ENCODE measurements at regions not wholly inside any gene's neighbourhood (a gene's known extent, or its start where the extent isn't known, plus 50 kb on each side); places are given as distances from the start of the nearest gene placed in this dataset.

DNA sequence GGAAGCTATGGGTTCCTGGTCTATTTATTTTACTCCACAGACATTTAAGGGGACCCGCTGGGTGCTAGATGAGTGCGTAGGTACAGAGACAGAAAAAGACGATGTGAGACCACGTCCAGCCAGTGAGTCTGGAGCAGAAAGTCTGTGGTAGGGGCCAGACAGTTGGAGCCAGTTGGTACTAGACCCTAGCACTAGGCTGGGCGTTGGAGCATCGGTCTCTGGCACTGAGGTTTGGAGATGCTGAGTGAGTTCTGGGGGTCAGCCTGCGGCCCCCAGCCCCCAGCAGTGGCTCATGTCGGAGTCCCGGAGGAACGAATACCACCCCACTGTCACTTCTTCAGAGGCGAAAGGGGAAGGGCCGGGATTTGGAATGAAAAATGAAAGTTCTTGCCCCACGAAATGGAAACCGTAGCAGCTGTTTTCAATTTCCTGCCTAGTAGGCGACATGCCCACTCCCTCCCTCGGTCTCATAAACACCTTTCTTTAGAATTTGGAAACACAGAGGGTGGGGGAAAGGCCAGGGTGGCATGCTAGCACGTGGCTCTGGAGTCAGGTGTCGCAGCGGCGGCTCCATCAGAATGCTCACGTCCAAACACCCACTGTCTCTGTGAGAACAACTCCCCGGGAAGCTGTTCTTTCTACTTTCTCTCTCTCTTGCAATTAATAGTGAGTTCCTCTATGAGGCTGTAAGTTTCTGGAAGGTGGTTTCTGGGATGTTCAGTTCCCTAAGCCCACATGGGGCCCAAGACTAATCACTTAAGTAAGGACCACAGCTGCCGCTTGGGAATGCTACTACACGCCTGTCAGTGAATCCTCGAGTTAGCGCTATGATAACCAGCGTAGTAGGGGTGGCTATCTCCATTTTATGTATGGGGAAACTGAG lies 96.8 kb downstream of the IRF8 start:
- H3K4me1 ChIP-seq (ENCODE audit: control insufficient read depth in 1 of 2, insufficient read depth in 1 of 2, low read depth in 1 of 2, low read length in 1 of 2): no peaks in the 10 kb centered on the region
- no peak for TF ChIP-seq CTCF (IDR thresholded peaks at IDR 0.05)
- H3K9me3 ChIP-seq: no peaks in the 10 kb centered on the region
- no peak overlapping the region for H3K4me3 ChIP-seq (ENCODE audit: low read depth in 1 of 2, low read length in 1 of 2)
- no peak overlapping the region for H3K27ac ChIP-seq
- H3K36me3 ChIP-seq: no peaks in the 10 kb centered on the region
- peaks cover 21% of the 10 kb centered on the region for H3K27me3 ChIP-seq

- H3K4me3 ChIP-seq (ENCODE audit: low read depth in 1 of 2, low read length in 1 of 2): no peak overlapping the region
- no peak overlapping the region for H3K27ac ChIP-seq
- H3K36me3 ChIP-seq: no peaks in the 10 kb centered on the region
- no peak for TF ChIP-seq CTCF (IDR thresholded peaks at IDR 0.05)
- no peaks in the 10 kb centered on the region for H3K4me1 ChIP-seq (ENCODE audit: control insufficient read depth in 1 of 2, insufficient read depth in 1 of 2, low read depth in 1 of 2, low read length in 1 of 2)
- no peaks in the 10 kb centered on the region for H3K9me3 ChIP-seq
- peaks cover 21% of the 10 kb centered on the region for H3K27me3 ChIP-seq
Observed at GRCh38 chr16:85996843-85997242, 97.9 kb downstream of the IRF8 start.

GRCh38 chr16:85998171-85998867 lies 99.4 kb downstream of the IRF8 start:
- Histone ChIP-seq H3K27me3 (peaks cover 21% of the 10 kb centered on the region), H3K27ac (no peak overlapping the region), H3K4me1 (ENCODE audit: control insufficient read depth in 1 of 2, insufficient read depth in 1 of 2, low read depth in 1 of 2, low read length in 1 of 2) (no peaks in the 10 kb centered on the region), H3K36me3 (no peaks in the 10 kb centered on the region), H3K9me3 (no peaks in the 10 kb centered on the region), H3K4me3 (ENCODE audit: low read depth in 1 of 2, low read length in 1 of 2) (no peak overlapping the region)
- no peak for TF ChIP-seq CTCF (IDR thresholded peaks at IDR 0.05)

DNA sequence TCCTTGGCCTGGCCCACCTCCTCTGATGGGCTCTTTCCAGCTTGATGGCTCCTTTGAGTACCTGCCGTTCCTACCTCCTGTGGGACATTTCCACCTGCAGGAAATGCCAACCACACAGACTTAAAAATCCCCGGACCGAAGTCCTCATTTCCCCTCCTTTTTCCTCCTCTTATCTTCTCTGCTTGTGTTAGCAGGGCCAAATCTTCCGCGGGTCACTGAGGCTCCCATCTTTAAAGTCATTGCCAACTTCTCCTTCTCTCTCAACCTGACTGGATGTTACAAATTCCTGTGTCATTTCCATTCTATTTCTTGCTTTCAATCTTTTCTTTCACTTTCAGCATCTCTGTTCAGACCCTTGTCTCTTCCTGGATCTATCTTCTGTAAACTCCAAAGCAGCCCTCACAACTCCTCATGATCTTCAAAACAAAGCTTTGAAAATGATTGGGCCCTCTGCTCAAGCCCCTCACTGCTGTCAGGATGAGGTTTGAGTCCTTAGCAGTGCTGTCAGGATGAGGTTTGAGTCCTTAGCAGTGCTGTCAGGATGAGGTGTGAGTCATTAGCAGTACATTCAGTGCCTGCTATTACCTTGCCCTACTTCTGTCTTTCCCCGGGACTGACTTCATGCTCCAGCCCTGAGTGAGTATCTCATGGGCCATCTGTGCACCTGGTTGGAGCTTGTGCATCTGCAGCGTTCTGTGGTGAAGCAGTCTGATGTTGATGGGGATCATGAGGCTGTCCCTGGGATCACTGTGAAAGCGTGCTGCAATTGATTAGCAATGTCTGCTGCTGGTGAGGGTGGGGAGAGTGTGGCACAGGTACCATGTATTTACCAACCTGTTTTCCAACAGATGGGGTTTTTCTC lies 100.1 kb downstream of the IRF8 start:
- TF ChIP-seq CTCF (IDR thresholded peaks at IDR 0.05): no peak

GRCh38 chr16:85999778-86000177 lies 100.8 kb downstream of the IRF8 start:
- H3K27me3 ChIP-seq: peaks cover 15% of the 10 kb centered on the region

More for the DNA sequence above, 100.1 kb downstream of the IRF8 start:
- H3K4me3 ChIP-seq (ENCODE audit: low read depth in 1 of 2, low read length in 1 of 2): no peak overlapping the region
- H3K36me3 ChIP-seq: no peaks in the 10 kb centered on the region
- no peaks in the 10 kb centered on the region for H3K4me1 ChIP-seq (ENCODE audit: control insufficient read depth in 1 of 2, insufficient read depth in 1 of 2, low read depth in 1 of 2, low read length in 1 of 2)
- peaks cover 17% of the 10 kb centered on the region for H3K27me3 ChIP-seq
- no peak overlapping the region for H3K27ac ChIP-seq
- no peaks in the 10 kb centered on the region for H3K9me3 ChIP-seq

More at GRCh38 chr16:85999778-86000177, 100.8 kb downstream of the IRF8 start:
- Histone ChIP-seq H3K36me3 (no peaks in the 10 kb centered on the region), H3K4me3 (ENCODE audit: low read depth in 1 of 2, low read length in 1 of 2) (no peak overlapping the region), H3K9me3 (no peaks in the 10 kb centered on the region), H3K27ac (no peak overlapping the region), H3K4me1 (ENCODE audit: control insufficient read depth in 1 of 2, insufficient read depth in 1 of 2, low read depth in 1 of 2, low read length in 1 of 2) (no peaks in the 10 kb centered on the region)
- TF ChIP-seq CTCF (IDR thresholded peaks at IDR 0.05): no peak

Data from neutrophil (primary cell).